Stimulated activated CD4-positive, alpha-beta T cell treated with anti-CD3 and anti-CD28 coated beads, Interleukin-4, amount 100 ng/mL, for 48 hours (primary cell): ENCODE measurements at regions not wholly inside any gene's neighbourhood (a gene's known extent, or its start where the extent isn't known, plus 50 kb on each side); places are given as distances from the start of the nearest gene placed in this dataset.

Source experiments
- DNase-seq, 2 donors: peaks; one replicate each; pipeline ENCODE4 v3.0.0-alpha.2; 2020; ENCODE audit warnings: low read depth in 2 of 2

DNA sequence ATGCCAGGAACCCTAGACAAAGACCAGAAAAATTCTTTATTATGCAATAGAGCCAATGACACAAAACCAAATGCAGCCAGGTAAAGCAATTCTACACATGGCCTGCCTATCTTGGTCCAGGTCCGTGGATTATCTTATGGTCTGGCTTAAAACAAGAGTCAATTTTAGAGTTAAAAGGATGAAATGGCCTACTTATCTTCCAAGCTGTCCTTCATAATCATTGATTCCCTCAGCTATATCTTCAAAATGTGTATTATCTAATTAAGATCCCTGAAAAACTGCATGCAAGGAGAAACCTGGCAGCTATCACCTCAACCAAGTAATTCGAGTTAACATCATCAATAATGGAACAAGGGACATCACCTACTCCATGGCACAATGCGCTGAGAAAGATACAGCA is 479.4 kb upstream of the NRP1 start:
- no peak for DNase-seq

- DNase-seq = no peak
Observed at GRCh38 chr10:33813415-33813814, 478.9 kb upstream of the NRP1 start.

GRCh38 chr10:33812586-33812985 is 478.1 kb upstream of the NRP1 start:
- DNase-seq = no peak

- no peak for DNase-seq
Observed at GRCh38 chr10:33810986-33811385, 476.5 kb upstream of the NRP1 start.

DNA sequence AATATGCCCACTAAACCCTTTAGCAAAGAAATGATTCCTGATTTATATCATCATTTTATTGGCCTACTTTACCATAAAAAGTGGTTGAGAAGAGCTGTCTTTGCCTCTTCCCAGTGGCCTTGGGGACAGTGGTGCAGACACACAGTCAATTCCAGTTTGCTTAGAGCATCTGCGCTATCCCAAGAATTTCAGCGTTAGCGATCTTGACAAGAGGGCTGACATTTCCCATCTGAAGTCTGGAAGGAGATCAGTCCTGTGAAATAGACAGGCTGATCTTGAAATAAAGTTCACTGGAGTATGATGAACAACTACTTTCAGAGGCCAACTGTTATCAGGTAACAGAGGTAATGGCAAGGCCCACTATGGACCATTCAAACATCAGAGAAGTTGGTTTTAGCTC is 475.3 kb upstream of the NRP1 start:
- no peak for DNase-seq

DNA sequence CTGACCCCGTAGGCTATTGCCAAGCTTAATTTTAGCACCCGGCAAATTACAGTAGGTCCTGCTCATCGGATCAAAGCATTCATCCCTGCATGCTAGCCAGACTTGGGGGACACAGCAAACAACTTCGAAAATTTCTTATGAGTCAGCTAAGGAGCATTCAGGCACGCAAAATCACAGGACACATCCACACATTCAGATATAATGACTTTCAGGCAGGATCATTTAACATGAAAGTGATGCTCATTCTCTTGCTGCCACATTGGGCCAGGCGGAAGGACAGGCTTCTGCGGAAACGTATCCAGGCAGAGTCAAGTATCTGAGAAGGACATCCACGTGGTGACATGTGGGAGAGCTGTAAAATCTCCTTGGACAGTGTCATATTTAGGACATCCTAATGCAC is 474.0 kb upstream of the NRP1 start:
- no peak for DNase-seq

DNA sequence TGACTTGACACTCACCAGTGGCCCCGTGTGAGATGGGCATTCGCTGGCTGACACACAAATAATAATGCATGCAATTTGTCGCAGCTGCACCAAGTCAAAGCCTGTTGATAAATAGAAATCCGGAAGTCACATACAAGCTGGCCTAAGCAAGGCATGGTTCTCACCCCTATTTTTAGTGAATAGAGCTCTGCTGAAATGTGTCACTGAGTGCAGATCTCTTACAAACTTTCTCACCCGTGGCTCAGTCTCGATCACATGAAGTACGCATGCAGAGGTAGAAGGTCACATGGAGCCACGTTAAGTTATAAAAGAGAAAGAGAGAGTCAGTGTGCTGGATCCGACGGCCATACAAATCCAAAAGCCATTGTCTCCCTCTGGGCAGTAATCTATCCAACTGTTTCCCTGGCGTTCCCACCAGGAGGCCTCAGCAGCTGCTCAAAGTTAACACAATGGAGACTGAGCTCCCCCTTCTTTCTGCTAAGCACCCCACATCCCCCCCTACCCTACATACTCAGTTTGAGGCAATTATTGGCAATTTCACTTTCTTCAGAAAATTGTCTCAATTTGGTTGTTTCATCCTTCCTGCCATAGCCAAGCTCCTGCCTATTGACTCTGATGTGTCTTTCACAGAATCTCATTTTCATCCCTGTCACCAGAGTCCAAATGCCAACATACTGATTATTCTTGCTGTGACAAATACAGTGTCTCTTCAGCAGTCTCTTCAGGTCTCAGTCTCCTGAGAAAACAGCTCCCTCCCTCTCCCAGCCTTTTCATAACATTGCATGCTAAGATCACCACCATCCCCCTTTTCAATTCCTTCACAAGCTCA is 473.3 kb upstream of the NRP1 start:
- no peak for DNase-seq

DNA sequence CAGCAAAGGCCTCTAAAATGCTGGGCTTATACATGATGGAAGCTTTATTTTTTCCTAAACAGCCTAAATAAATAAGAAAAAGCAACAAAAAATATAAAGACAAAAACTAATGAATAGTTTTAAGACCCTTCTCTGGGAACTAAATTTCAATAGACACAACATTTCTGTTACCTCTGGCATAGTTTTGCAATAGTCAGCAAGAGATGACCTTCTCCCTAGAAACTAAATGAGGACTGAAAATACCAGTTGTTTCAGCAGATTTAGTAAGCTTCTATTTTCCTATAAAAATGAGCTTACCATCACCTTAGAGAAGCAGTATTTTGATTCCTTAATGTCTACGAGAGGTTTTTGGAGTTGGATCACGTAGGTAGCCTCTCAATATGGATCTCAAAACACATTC is 471.4 kb upstream of the NRP1 start:
- no peak for DNase-seq

GRCh38 chr10:33804584-33804983 is 470.1 kb upstream of the NRP1 start:
- no peak for DNase-seq

- no peak for DNase-seq
Observed at GRCh38 chr10:33803248-33803647, 468.8 kb upstream of the NRP1 start.

- no peak for DNase-seq
Observed at GRCh38 chr10:33802566-33802965, 468.1 kb upstream of the NRP1 start.

DNA sequence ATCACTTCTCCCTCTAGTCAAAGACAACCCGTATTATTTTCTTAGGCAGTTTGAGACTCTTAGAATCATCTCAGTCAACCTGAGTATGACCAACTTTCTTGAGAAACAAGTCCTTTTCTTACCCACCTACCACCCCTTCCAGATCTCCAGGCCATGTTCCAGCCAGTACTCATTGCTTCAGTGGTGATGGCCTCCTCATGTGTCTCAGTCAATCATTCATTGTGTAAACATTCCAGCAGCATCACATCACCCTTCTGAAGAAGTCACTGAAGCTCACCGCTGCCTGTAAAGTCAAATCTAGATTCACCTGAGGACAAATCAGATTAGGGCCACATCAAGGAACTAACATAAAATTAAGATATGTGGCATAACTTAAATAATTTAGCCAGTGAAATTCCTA is 467.2 kb upstream of the NRP1 start:
- DNase-seq = no peak

- DNase-seq = no peak
Observed at GRCh38 chr10:33800986-33801385, 466.5 kb upstream of the NRP1 start.

- DNase-seq = no peak
Observed at GRCh38 chr10:33800545-33800944, 466.1 kb upstream of the NRP1 start.

GRCh38 chr10:33799944-33800323 is 465.5 kb upstream of the NRP1 start:
- no peak for DNase-seq

DNA sequence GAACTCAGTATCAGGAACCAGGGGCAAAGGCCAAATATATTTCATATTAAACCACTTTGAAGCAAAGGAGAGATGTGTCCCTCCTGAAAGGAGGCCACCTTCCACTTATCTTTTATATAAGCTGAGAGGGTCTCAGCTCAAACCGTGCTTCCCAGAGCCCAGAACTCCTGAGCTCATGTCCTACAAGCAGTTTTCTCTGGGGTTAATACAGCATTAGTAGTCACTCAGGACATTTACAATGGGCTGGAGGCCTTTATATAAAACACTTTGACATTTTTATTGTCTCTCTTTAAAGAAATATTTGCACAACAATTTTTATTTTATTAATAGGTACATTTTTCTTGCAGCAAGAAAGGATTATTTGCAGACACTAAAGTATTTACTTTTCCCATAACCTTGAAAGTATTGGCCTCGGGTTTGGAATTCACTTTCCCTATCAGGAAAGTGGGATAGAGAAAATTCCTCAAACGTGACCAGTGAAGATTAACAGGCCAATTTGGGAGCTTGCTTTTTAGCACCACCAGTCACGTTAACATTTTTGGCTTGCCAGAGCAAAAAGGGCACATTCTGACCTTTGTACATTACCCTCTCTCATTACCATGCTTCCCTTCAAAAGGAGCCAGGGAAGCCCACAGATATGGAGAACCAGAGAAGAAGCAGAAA is 464.9 kb upstream of the NRP1 start:
- DNase-seq = no peak

GRCh38 chr10:33798754-33799153 is 464.3 kb upstream of the NRP1 start:
- DNase-seq = no peak

DNA sequence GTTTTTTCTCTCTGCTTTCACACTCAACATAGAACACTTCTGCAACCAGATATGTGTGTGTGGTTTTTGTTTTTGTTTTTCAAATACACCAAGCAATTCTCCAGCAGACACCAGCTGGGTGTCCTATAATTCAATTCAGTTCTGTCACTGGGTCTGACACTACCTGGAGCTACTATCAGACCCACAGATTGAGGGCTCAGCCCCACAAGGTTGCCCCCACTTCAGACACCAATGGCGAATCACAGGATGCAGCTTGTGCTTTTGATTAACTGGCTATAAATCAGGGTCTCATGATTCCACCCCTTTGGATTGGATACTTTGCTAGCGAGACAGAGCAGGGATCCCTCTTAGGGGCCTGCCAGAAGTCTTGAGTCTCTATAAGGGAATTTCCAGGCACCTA is 462.2 kb upstream of the NRP1 start:
- no peak for DNase-seq

DNA sequence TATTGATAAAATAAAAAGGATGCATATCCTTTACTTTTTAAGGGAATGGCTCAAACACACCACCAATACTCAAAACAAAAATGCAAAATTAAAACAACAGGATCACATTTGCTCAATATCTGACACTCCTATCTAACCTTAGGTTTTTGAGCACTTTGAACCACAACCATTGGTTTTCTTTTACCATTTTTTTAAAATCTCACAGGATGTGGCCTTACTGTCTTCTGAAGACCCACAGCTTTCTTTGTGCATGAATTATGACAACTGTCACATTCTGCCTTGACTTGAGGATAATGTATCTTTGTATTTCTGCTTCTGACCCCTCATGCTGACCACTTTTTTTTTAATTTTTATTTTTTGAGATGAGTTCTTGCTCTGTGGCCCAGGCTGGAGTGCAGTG is 461.1 kb upstream of the NRP1 start:
- no peak for DNase-seq

GRCh38 chr10:33794460-33794859 is 460.0 kb upstream of the NRP1 start:
- DNase-seq = no peak

DNA sequence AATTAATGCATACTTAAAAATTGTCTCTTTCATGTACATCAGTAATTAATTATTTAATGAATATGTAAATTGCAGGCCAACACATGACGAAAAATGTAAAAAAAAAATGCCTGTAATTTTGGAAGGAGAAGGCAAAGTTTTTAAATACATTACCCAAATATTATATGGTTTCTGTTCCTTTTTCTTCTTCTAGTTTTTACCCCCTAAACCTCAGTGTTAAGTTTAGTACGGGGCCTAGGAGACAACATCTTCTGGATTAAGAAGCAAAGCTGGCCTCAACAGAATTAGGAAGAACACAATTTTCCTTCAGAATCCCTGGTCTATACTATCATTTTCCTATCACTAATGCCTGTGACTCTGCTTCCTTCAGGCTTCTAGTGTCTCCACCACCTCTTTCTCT is 459.3 kb upstream of the NRP1 start:
- no peak for DNase-seq

GRCh38 chr10:33791272-33791660 is 456.8 kb upstream of the NRP1 start:
- no peak for DNase-seq

DNA sequence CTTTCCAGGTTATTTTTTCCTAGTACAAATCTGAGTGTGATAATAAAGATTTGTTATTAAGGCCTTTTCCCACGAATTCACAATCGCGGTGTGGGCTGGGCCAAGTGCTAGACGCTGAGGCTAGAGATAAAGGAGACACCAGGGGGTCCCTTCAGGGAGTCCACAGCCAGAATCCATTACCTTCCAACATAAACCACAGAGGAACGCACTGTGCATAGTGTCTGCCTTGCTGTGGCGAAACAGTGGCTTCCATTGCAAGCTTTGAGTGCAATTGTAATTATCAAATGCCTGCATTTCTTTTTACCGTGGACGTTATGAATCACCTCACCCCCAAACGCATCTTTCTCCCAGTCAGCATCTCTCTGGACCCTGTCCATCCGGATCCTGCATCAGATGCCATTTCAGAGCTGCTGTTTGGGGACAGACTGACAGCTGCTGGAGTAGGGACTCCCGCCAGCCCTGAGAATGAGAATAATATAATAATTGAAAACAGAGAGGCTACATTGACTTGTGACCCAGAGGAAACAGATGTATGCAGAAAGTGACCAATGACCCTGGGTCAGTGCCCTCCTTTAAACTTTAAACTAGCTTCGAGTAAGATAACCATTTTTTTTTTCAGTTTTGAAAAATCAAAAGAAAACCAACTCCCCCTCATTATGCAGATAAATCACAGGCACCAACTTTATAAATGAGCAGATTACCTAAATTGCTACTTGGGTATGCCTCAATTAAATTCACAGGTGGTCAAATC is 456.2 kb upstream of the NRP1 start:
- no peak for DNase-seq
